ENCODE measurements at regions not wholly inside any gene's neighbourhood (a gene's known extent, or its start where the extent isn't known, plus 50 kb on each side); places are given as distances from the start of the nearest gene placed in this dataset.

DNA sequence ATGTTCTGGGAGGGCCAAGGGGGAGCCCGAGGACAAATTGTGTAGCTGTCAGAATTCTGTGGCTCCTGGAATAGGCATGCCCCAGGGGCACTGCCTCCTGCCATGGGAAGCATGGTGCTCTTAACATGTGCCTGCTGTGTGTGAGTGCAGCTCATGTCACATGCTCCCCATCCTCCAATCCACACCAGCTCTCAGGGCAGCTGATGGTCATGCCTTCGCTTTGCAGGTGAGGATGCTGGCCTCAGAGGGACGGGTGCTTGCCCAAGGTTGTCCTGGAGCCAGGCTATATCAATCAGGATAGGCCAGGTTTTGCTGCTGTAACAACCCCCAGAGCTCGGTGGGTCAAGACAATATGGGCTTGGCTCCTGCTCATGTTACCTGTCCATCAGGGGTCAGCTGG lies 303.4 kb downstream of the RPS24 start:
- TF ChIP-seq, protein P1, sequence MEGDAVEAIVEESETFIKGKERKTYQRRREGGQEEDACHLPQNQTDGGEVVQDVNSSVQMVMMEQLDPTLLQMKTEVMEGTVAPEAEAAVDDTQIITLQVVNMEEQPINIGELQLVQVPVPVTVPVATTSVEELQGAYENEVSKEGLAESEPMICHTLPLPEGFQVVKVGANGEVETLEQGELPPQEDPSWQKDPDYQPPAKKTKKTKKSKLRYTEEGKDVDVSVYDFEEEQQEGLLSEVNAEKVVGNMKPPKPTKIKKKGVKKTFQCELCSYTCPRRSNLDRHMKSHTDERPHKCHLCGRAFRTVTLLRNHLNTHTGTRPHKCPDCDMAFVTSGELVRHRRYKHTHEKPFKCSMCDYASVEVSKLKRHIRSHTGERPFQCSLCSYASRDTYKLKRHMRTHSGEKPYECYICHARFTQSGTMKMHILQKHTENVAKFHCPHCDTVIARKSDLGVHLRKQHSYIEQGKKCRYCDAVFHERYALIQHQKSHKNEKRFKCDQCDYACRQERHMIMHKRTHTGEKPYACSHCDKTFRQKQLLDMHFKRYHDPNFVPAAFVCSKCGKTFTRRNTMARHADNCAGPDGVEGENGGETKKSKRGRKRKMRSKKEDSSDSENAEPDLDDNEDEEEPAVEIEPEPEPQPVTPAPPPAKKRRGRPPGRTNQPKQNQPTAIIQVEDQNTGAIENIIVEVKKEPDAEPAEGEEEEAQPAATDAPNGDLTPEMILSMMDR (IDR thresholded peaks at IDR 0.05): no peak
- TF ChIP-seq POLR2A (IDR thresholded peaks at IDR 0.05): no peak

Data from testis (tissue), 2 donors.